Activated T-helper 2 cell treated with anti-CD3 and anti-CD28 coated beads, Interferon-gamma antibody, Interleukin-2, Interleukin-4, amounts not matched to agents 10 μg/mL and 5 μg/mL and 100 μg/mL, durations not matched to agents 14 hours and 24 hours and 36 hours (primary cell): ENCODE measurements at regions not wholly inside any gene's neighbourhood (a gene's known extent, or its start where the extent isn't known, plus 50 kb on each side); places are given as distances from the start of the nearest gene placed in this dataset.

ENCODE experiments used
- DNase-seq: peaks from one replicate; pipeline ENCODE4 v3.0.0; 2021; ENCODE audit warnings: low spot score
- H3K27ac Mint-ChIP-seq: one replicate; pipeline ENCODE4 v1.8.0; 2021; ENCODE audit warnings: mixed read lengths
- H3K27me3 Mint-ChIP-seq: one replicate; pipeline ENCODE4 v1.8.0; 2021; ENCODE audit warnings: low read depth, mixed read lengths
- H3K36me3 Mint-ChIP-seq: one replicate; pipeline ENCODE4 v1.8.0; 2021; ENCODE audit warnings: low read depth, mixed read lengths
- H3K4me1 Mint-ChIP-seq: one replicate; pipeline ENCODE4 v1.8.0; 2021; ENCODE audit warnings: low read depth, mixed read lengths
- H3K4me3 Mint-ChIP-seq: one replicate; pipeline ENCODE4 v1.8.0; 2021; ENCODE audit warnings: low read depth, mild to moderate bottlenecking, moderate library complexity, mixed read lengths
- H3K9me3 Mint-ChIP-seq: one replicate; pipeline ENCODE4 v1.8.0; 2021; ENCODE audit warnings: mixed read lengths
- intact Hi-C: fragments of 100-400 bp; cut with micrococcal nuclease; formaldehyde crosslinking; loops from one replicate; pipeline ENCODE4 v1.15.1; 2023

DNA sequence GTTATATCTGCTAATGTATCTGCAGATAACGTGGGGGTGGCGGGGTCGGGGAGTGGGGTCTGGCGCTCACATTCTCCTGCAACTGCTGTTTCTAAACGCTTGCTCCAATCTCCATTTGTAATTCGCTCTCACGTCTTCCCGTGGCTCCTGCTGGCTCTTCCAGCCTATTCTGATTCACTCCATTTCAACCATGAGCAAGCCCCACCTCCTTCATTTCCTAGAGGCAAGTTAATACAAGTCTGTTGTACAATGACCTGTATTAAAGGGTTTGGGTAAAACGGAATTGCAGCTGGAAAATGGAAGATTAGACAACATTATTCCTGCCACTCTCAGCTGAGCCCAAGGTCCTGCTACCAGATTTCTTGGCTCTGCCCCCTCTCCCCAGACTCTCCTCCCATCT, 132.3 kb downstream of the CSNK2A3 start:
- Mint-ChIP-seq H3K36me3 (no peaks in the 10 kb centered on the region), H3K27ac (no peak overlapping the region), H3K4me3 (no peak overlapping the region), H3K9me3 (no peaks in the 10 kb centered on the region), H3K27me3 (no peaks in the 10 kb centered on the region), H3K4me1 (no peaks in the 10 kb centered on the region)
- DNase-seq: no peak
- intact Hi-C loops: no loop called here

DNA sequence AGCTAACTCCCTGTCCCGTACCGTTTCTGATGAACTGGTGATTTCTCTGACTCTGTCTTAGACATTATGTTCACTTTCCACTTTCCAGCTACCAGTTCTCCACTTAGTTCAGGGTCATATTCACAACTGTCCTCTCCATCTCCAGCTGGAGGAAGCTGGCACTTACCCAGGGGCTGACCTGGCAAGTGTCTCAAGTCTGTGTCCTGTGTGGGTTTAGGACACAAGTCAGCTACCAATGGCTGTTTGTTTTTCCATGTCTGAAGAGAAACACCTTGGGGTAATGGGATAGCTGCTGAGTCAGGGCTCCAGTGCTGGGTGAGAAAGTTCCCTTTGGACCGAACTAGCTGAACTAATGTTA, 134.4 kb downstream of the CSNK2A3 start:
- Mint-ChIP-seq H3K27ac (no peak overlapping the region), H3K4me3 (no peak overlapping the region), H3K36me3 (no peaks in the 10 kb centered on the region), H3K4me1 (no peaks in the 10 kb centered on the region), H3K9me3 (no peaks in the 10 kb centered on the region), H3K27me3 (peaks cover 6% of the 10 kb centered on the region)
- intact Hi-C loops: no loop called here
- no peak for DNase-seq

DNA sequence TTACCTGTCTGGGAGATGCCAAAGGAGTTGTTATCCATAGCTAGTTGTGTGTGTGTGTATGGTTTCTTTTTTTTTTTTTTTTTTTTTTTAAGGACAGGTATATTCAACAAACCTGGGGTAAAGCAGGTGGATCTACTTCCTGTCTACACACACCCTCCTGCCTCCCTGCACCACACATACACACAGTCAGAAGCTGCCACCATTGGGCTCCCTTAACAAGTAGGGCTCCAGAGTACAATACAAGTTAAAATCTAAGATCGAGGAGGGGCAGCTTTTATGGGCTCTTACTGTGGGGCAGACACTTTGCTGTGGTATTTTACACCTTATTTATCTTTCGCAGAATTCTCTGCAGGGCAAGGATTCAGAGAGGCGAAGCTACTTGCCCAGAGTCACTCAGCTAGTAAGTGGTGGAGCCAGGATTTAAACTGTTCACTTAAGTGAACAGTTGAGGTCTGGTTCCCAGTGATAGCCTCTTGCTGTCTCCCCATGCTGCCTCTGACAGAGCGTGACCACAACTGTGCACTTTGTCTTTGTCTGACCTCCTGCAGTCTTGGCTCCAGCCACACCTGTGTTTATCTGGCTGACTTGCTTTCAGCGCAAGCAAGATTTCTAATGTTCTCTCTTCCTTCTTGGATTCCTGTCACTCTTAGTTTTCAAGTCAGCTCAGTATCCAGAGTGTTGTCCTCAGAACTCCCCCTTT, 135.0 kb downstream of the CSNK2A3 start:
- no peaks in the 10 kb centered on the region for H3K36me3 Mint-ChIP-seq
- no peaks in the 10 kb centered on the region for H3K4me1 Mint-ChIP-seq
- DNase-seq: no peak
- H3K9me3 Mint-ChIP-seq: no peaks in the 10 kb centered on the region
- H3K4me3 Mint-ChIP-seq: no peak overlapping the region
- peaks cover 6% of the 10 kb centered on the region for H3K27me3 Mint-ChIP-seq
- H3K27ac Mint-ChIP-seq: no peak overlapping the region
- intact Hi-C loops: no loop called here

DNA sequence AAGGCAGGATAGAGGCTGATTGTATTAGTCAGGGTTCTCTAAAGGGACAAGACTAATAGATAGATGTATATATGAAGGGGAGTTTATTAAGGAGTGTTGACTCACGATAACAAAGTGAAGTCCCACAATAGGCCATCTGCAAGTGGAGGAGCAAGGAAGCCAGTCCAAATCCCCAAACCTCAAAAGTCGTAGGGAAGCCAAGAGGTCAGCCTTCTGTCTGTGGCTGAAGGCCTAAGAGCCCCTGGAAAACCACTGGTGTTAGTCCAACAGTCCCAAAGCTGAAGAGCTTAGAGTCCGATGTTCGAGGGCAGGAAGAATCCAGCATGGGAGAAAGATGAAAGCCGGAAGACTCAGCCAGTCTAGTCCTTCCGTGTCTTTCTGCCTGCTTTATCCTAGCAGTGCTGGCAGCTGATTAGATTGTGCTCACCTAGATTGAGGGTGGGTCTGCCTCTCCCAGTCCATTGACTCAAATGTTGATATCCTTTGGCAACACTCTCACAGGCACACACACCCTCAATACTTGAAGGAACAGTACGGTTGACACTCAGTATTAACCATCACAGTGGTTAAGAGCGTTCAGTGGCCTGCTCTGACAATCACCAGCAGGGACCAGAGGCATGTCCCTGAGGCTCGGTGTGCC, 135.6 kb downstream of the CSNK2A3 start:
- no peak for DNase-seq
- Mint-ChIP-seq H3K4me1 (no peaks in the 10 kb centered on the region), H3K27me3 (peaks cover 6% of the 10 kb centered on the region), H3K4me3 (no peak overlapping the region), H3K36me3 (no peaks in the 10 kb centered on the region), H3K9me3 (no peaks in the 10 kb centered on the region), H3K27ac (no peak overlapping the region)
- intact Hi-C loops: no loop called here

DNA sequence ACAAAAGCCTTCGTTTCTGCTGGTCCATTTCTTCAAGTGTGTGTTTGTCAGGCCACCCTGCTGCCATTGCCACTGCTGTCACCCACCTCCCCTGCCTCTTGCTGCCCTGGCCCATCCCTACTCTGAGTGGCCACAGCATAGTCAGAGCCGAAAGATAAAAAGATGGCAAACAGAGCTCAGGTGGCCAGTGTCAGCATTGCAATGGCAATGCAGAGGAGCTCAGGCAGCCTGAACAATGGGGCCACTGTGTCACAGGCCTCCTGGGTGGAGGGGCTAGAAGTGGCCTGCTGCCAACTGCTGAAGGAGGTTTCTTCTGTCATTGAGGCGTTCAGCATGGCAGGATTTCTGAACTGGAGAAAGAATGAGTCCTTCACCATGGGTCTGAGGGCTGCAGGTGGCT, 137.1 kb downstream of the CSNK2A3 start:
- Mint-ChIP-seq H3K36me3 (no peaks in the 10 kb centered on the region), H3K4me1 (no peaks in the 10 kb centered on the region), H3K4me3 (no peak overlapping the region), H3K9me3 (no peaks in the 10 kb centered on the region), H3K27me3 (peaks cover 9% of the 10 kb centered on the region), H3K27ac (no peak overlapping the region)
- intact Hi-C loops: no loop called here
- DNase-seq: no peak

DNA sequence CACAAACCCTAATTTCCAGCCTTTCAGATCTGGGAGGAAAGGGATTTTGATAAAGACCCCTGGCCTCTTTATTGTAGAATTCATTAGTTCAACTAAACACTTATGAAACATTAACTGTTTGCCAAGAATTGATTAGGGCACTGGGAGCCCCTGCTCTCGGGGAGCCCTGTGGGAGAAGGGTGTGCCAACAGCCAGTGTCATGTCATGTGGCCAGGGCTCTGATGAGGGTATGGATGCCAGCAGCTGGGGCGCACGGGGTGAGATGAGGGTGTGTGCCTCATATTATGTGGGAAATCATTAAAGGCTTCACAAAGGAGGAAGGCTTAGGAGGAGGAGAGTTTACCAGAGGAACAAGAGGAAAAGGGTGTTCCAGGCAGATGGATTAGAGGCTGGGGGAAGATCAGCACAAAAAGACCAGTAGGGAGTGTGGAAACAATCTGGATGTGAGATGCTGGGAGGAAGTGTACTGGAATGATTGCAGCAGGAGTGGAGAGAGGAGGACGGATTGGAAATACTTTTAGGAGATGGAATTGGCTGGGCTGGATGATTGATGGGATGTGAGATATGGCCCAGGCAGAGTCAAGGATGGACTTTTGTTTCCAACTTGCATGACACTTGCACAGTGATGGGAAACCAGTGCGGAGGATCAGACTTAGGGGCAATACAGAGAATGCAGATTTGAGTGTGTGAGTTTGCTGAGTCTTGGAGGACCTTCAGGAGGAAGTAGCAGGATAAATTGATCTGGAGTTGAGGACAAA, 137.8 kb downstream of the CSNK2A3 start:
- Mint-ChIP-seq H3K27ac (no peak overlapping the region), H3K36me3 (no peaks in the 10 kb centered on the region), H3K27me3 (peaks cover 9% of the 10 kb centered on the region), H3K4me1 (no peaks in the 10 kb centered on the region), H3K4me3 (no peak overlapping the region), H3K9me3 (no peaks in the 10 kb centered on the region)
- intact Hi-C loops: no loop called here
- DNase-seq: no peak

DNA sequence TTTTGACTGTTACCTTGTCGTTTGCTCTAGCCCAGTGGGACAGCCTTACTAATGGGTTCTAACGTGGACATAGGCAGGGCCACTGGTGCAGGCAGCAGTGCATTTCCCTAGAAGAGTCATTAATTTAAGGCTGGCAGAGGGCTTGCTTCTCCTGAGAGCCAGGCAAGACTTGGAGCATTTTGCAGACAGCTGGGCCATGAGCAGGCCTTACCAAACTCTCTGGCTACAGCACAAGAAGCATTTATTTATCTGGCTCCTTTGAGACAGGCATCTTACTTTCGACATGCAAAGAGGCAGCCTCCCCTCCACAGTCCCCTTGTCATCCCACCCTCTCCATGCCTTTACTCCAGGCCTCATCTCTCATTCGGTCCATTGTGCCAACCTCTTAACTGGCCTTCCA, 139.9 kb downstream of the CSNK2A3 start:
- no peaks in the 10 kb centered on the region for H3K4me1 Mint-ChIP-seq
- H3K27me3 Mint-ChIP-seq: peaks cover 12% of the 10 kb centered on the region
- no peak overlapping the region for H3K4me3 Mint-ChIP-seq
- intact Hi-C loops: no loop called here
- no peak for DNase-seq
- H3K36me3 Mint-ChIP-seq: no peaks in the 10 kb centered on the region
- H3K27ac Mint-ChIP-seq: no peak overlapping the region
- no peaks in the 10 kb centered on the region for H3K9me3 Mint-ChIP-seq

DNA sequence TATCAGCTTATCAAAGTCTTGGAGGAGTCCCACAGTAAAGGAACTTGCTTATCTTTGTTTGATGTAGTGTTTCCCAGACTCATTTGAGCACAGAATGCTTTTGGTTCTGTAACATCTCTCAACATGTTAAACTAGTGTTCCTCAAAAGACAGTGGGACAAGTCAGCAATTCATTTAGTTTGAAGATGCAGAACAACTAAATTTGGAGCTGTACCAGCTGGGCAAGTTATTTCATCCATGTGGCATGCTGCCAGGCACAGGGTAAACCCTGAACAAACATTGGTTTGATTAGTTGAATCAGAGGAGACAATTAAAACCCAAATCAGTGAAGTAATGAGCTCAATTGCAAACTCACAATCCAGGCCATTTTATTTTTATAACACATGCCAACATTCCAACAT, 141.2 kb downstream of the CSNK2A3 start:
- Mint-ChIP-seq H3K4me3 (no peak overlapping the region), H3K27ac (no peak overlapping the region), H3K36me3 (no peaks in the 10 kb centered on the region), H3K9me3 (no peaks in the 10 kb centered on the region), H3K4me1 (no peaks in the 10 kb centered on the region), H3K27me3 (peaks cover 12% of the 10 kb centered on the region)
- DNase-seq: no peak
- intact Hi-C loops: no loop called here

DNA sequence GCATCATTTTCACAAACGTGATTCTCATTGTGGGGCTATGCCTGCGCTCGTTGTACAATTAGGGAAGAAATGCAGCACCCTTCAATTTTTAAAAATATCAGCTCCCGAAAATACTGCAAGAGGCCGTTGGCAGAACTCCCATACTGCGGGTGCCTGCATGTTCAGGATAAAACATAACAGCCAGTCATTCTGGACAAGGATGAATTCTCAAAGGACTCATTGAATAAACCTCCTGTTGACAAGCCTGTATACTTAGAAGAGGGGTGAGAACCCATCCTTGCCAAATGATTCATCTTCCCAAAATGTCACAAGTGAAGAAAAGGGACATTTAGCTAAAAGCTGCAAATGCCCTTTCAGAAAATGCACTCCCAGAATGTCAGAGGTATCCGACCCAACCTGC, 141.9 kb downstream of the CSNK2A3 start:
- H3K27me3 Mint-ChIP-seq: peaks cover 12% of the 10 kb centered on the region
- no peaks in the 10 kb centered on the region for H3K36me3 Mint-ChIP-seq
- no peaks in the 10 kb centered on the region for H3K4me1 Mint-ChIP-seq
- no peak overlapping the region for H3K4me3 Mint-ChIP-seq
- intact Hi-C loops: no loop called here
- no peaks in the 10 kb centered on the region for H3K9me3 Mint-ChIP-seq
- no peak for DNase-seq
- H3K27ac Mint-ChIP-seq: no peak overlapping the region

DNA sequence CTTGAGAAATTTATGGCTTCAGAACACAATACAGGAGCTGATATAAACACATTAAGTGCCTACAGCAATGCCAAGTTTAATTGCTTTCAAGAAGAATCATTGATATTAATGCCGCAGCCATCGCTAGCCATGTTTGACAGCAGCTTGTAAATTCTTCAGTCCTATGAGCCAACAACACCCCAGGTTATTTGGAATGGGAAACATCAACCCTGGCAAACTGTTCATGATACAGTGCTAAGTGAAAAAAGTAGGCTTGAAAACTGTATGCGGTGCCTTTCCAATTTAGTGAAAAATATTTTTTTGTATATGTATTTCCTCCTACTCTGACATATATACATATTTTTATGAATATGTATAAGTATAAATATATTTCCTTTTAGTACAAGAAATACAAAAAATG, 142.6 kb downstream of the CSNK2A3 start:
- no peak for DNase-seq
- no peaks in the 10 kb centered on the region for H3K4me1 Mint-ChIP-seq
- H3K27ac Mint-ChIP-seq: no peak overlapping the region
- intact Hi-C loops: no loop called here
- no peaks in the 10 kb centered on the region for H3K36me3 Mint-ChIP-seq
- H3K9me3 Mint-ChIP-seq: no peaks in the 10 kb centered on the region
- H3K4me3 Mint-ChIP-seq: no peak overlapping the region
- peaks cover 10% of the 10 kb centered on the region for H3K27me3 Mint-ChIP-seq

DNA sequence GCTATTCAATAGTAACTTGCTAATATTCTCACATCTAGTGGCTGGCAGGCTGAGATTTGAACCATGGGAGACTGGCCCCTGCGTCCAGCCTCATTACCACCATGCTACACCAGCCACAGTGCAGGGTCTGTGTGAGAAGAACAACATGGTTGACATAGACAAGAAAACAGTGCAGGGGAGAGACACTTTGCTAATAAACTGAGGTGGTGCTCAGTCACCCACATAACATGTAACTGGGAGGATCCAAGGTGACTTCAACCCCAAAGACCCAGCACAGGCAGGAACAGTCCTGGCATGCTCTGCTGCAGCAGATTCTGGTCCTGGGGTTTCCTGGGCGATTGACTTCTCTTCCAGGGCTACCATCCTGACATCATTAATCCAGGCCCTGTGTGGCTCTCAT, 143.1 kb downstream of the CSNK2A3 start:
- H3K9me3 Mint-ChIP-seq: no peaks in the 10 kb centered on the region
- no peaks in the 10 kb centered on the region for H3K36me3 Mint-ChIP-seq
- H3K27me3 Mint-ChIP-seq: peaks cover 8% of the 10 kb centered on the region
- no peak overlapping the region for H3K4me3 Mint-ChIP-seq
- H3K27ac Mint-ChIP-seq: no peak overlapping the region
- H3K4me1 Mint-ChIP-seq: no peaks in the 10 kb centered on the region
- intact Hi-C loops: no loop called here
- DNase-seq: no peak

DNA sequence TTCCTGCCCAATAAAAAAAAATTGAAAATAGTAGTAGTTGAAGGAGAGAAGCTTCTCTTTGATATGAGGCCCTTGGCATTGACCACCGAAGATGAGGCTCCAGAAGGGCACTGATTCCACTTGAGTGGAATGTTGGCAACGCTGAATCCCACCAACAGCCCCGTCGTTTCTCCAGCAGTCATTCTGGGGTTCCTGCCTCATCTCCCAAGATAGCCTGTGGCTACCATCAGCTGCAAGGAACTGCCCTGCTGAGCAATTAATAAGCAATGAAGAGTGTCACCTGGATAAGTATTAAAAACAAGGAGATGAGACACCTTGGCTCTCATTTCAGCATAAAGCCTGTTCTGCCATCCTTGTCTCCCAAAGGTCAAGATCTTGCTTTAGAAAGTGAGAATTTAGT, 144.1 kb downstream of the CSNK2A3 start:
- H3K9me3 Mint-ChIP-seq: peaks cover under 1% of the 10 kb centered on the region
- intact Hi-C loops: no loop called here
- DNase-seq: no peak
- H3K4me3 Mint-ChIP-seq: no peak overlapping the region
- H3K27ac Mint-ChIP-seq: no peak overlapping the region
- H3K36me3 Mint-ChIP-seq: no peaks in the 10 kb centered on the region
- no peaks in the 10 kb centered on the region for H3K4me1 Mint-ChIP-seq
- H3K27me3 Mint-ChIP-seq: peaks cover 8% of the 10 kb centered on the region

DNA sequence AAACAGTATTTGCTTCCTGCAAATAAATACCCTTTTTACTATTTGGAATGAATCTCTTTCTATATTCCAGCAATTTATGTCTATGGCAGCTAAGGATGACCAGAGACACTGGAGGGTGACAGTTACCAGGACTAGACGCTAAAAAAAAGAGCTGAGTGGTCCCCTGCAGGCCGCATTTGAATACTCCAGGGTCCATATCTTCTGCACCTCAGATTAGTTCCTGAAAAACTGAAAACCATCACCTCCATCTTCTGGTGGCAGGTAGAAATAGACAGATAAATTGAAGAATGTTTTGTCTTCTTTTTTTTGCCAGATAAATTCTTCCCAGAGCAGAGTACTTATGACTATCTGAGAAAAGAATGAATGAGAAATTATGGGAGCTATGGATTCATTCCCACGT, 145.6 kb downstream of the CSNK2A3 start:
- no peak overlapping the region for H3K4me3 Mint-ChIP-seq
- intact Hi-C loops: no loop called here
- H3K36me3 Mint-ChIP-seq: no peaks in the 10 kb centered on the region
- no peaks in the 10 kb centered on the region for H3K4me1 Mint-ChIP-seq
- peaks cover 10% of the 10 kb centered on the region for H3K27me3 Mint-ChIP-seq
- no peak overlapping the region for H3K27ac Mint-ChIP-seq
- no peak for DNase-seq
- H3K9me3 Mint-ChIP-seq: peaks cover 9% of the 10 kb centered on the region
